HEK293T (cell line): ENCODE measurements at regions not wholly inside any gene's neighbourhood (a gene's known extent, or its start where the extent isn't known, plus 50 kb on each side); places are given as distances from the start of the nearest gene placed in this dataset.

Source experiments
- CTCF ChIA-PET: fragments of 350-600 bp; formaldehyde crosslinking; extraction: SDS; loops from one replicate; lab custom pipeline; 2021; ENCODE audit warnings: antibody characterized with exemption, inconsistent platforms; lab: Yijun Ruan, JAX
- POLR2A ChIA-PET: fragments of 350-600 bp; formaldehyde crosslinking; extraction: SDS; loops from one replicate; lab custom pipeline; 2020; ENCODE audit warnings: antibody characterized with exemption, inconsistent platforms; lab: Yijun Ruan, JAX
- DNase-seq: peaks from one replicate; pipeline ENCODE4 v3.0.0; 2012; ENCODE audit warnings: mixed read lengths; ENCODE audit errors: extremely low spot score
- ARNT ChIP-seq: fragments of 450-650 bp; IDR thresholded peaks from 2 replicates; pipeline ENCODE4 v1.6.1; 2017; ENCODE audit warnings: mild to moderate bottlenecking
- BHLHE40 ChIP-seq: fragments of 450-650 bp; IDR thresholded peaks from 2 replicates; pipeline ENCODE4 v1.6.1; 2016; ENCODE audit warnings: mild to moderate bottlenecking, moderate library complexity, borderline replicate concordance
- CTBP1 ChIP-seq: fragments of 450-650 bp; IDR thresholded peaks from 2 replicates; pipeline ENCODE4 v1.6.1; 2016; ENCODE audit warnings: borderline replicate concordance
- ELF4 ChIP-seq: fragments of 450-650 bp; IDR thresholded peaks from 2 replicates; pipeline ENCODE4 v1.6.1; 2017; ENCODE audit warnings: antibody characterized with exemption
- FOXA1 ChIP-seq: fragments of 450-650 bp; IDR thresholded peaks from 2 replicates; pipeline ENCODE4 v1.6.1; 2016; ENCODE audit warnings: mild to moderate bottlenecking
- FOXK2 ChIP-seq: fragments of 450-650 bp; IDR thresholded peaks from 2 replicates; pipeline ENCODE4 v1.6.1; 2016; ENCODE audit warnings: mild to moderate bottlenecking
- FOXM1 ChIP-seq: fragments of 450-650 bp; IDR thresholded peaks from 2 replicates; pipeline ENCODE4 v1.6.1; 2017; ENCODE audit warnings: mild to moderate bottlenecking, borderline replicate concordance
- HDGF ChIP-seq: fragments of 450-650 bp; IDR thresholded peaks from 2 replicates; pipeline ENCODE4 v1.6.1; 2017; ENCODE audit warnings: antibody characterized with exemption, borderline replicate concordance
- L3MBTL2 ChIP-seq: fragments of 450-650 bp; conservative IDR thresholded peaks from 2 replicates; pipeline ENCODE4 v1.6.1; 2016; ENCODE audit warnings: mild to moderate bottlenecking
- LEF1 ChIP-seq: fragments of 450-650 bp; IDR thresholded peaks from 2 replicates; pipeline ENCODE4 v1.6.1; 2017; ENCODE audit warnings: mild to moderate bottlenecking, borderline replicate concordance
- NFRKB ChIP-seq: fragments of 450-650 bp; IDR thresholded peaks from 2 replicates; pipeline ENCODE4 v1.6.1; 2016; ENCODE audit warnings: mild to moderate bottlenecking, moderate library complexity
- SP1 ChIP-seq: fragments of 450-650 bp; IDR thresholded peaks from 2 replicates; pipeline ENCODE4 v1.6.1; 2017
- SUZ12 ChIP-seq: fragments of 450-650 bp; IDR thresholded peaks from 2 replicates; pipeline ENCODE4 v1.6.1; 2016; ENCODE audit warnings: mild to moderate bottlenecking
- TARDBP ChIP-seq: fragments of 450-650 bp; IDR thresholded peaks from 2 replicates; pipeline ENCODE4 v1.6.1; 2016
- ZNF384 ChIP-seq: fragments of 450-650 bp; IDR thresholded peaks from 2 replicates; pipeline ENCODE4 v1.6.1; 2016
- TF ChIP-seq, protein P1 (sequence below): fragments of 450-650 bp; IDR thresholded peaks from 2 replicates; pipeline ENCODE4 v1.6.1; 2016

DNA sequence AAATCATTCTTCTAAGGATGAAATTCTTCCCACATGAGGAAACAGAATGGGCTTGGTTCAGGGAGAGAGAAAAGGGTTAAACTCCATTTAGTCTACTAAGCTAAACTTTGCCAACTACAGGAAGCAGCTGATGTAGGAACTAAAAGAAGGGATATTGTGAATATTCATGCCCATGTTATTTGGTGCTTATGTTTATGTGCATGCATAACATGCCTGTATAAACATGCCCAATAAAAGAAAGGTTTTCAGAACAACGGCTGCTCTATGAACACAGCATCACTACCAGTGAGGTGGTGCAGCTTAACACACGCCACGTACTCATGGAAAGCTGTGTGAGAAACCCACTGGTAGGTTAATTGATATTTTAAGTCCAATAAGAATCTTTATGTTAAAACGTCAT, 59.4 kb upstream of the VGLL4 start:
- no peak for DNase-seq
- ChIA-PET CTCF (interaction anchor here (0.6 kb wide), 1 partner anchor 13 kb away, joined by 3 read pairs; no protein-coding TSS in a partner anchor), POLR2A (no interaction called here)
- TF ChIP-seq L3MBTL2 (no peak), TARDBP (no peak), ARNT (no peak), SP1 (no peak), ELF4 (no peak), BHLHE40 (no peak), SUZ12 (no peak)
- TF ChIP-seq, protein P1, sequence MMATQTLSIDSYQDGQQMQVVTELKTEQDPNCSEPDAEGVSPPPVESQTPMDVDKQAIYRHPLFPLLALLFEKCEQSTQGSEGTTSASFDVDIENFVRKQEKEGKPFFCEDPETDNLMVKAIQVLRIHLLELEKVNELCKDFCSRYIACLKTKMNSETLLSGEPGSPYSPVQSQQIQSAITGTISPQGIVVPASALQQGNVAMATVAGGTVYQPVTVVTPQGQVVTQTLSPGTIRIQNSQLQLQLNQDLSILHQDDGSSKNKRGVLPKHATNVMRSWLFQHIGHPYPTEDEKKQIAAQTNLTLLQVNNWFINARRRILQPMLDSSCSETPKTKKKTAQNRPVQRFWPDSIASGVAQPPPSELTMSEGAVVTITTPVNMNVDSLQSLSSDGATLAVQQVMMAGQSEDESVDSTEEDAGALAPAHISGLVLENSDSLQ = no peak

DNA sequence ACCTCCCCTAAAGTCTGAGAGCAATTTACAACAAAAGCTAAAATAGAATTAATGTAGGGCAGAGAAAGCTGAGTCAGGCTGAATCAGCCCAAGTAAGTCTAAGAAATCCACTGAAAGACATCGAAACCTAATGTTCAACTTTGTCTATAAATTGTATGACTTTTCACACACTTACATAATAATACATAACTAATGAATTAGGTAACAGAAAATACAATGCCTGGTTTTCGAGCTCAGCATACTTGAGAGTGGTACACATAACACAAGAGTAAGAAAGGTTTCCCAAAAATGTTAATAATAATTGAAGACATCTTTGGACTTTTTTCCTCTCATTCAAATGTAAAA, 55.3 kb upstream of the VGLL4 start:
- ChIA-PET POLR2A (no interaction called here), CTCF (no interaction called here)
- no peak for DNase-seq
- TF ChIP-seq TARDBP = no peak
- no peak for TF ChIP-seq CTBP1
- TF ChIP-seq HDGF = no peak
- TF ChIP-seq FOXK2 = no peak
- no peak for TF ChIP-seq SUZ12
- TF ChIP-seq SP1 = no peak
- TF ChIP-seq LEF1 = no peak
- no peak for TF ChIP-seq FOXA1
- TF ChIP-seq ARNT = no peak
- no peak for TF ChIP-seq NFRKB
- no peak for TF ChIP-seq ELF4
- TF ChIP-seq, protein P1 = no peak
- no peak for TF ChIP-seq L3MBTL2
- no peak for TF ChIP-seq BHLHE40
- TF ChIP-seq ZNF384 = no peak
- no peak for TF ChIP-seq FOXM1

DNA sequence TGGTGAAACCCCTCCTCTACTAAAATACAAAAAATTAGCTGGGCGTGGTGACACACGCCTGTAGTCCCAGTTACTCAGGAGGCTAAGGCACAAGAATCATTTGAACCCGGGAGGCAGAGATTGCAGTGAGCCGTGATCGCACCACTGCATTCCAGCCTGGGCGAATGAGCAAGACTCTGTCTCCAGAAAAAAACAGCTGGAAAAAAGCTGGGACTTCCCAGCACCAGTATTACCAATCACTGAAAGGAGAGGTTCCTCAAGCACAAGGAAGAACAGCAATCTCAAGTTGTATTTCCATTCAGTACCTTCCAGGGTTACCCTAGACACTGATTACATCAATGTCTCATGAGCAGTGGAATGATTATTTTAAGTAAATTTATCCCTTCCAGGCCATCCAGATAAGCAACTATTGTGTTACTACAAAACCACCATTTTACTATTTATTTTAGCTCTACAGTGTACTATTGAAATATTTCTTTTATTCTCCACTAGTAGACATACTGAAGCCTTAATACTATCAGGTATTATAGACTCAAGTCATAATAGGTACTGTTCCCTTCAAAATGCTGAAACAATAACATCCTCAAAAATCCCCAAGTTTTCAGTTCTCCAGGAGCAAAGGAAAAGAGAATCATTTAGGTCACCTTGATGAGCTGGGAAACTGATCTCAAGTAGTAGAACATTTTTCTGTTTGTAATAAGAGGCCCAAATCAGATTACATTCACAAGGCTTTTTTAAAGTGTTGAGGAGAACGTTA, 54.8 kb upstream of the VGLL4 start:
- TF ChIP-seq, protein P1 = no peak
- TF ChIP-seq FOXK2 (no peak), LEF1 (no peak), ZNF384 (no peak), FOXM1 (no peak), ELF4 (no peak), BHLHE40 (no peak), NFRKB (no peak), TARDBP (no peak), ARNT (no peak)
- CTCF ChIA-PET = no interaction called here
- no peak for DNase-seq

DNA sequence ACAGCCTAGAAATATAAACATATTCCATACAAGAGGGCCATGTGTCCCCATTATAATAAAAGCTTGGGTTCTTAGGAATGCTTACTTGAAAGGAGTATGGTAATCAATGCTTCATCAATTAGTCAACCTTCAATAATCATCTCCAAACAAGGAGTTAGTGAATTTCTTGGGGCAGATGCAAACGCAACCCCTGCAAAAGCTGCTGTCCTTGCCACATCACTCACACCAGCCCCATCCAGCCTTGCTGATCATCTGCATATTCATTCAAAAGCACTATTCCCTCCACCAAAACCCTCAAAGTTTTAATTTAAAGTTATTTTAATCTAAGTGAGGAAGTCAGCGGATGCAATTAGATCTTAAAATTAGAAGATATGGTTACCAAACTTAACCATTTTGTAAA, 54.0 kb upstream of the VGLL4 start:
- POLR2A ChIA-PET = no interaction called here
- CTCF ChIA-PET = no interaction called here
- no peak for DNase-seq
- TF ChIP-seq, protein P1 = no peak
- TF ChIP-seq SUZ12 (no peak), SP1 (no peak), FOXA1 (no peak), LEF1 (no peak), HDGF (no peak), ZNF384 (no peak), FOXK2 (no peak), FOXM1 (no peak), BHLHE40 (no peak), L3MBTL2 (no peak), TARDBP (no peak), ARNT (no peak)

More for the DNA sequence above, 54.8 kb upstream of the VGLL4 start:
- POLR2A ChIA-PET = no interaction called here

GRCh38 chr3:11696054-11696453, 52.3 kb upstream of the VGLL4 start:
- ChIA-PET CTCF (no interaction called here), POLR2A (no interaction called here)
- no peak for DNase-seq
- no peak for TF ChIP-seq LEF1
